ENCODE measurements at regions not wholly inside any gene's neighbourhood (a gene's known extent, or its start where the extent isn't known, plus 50 kb on each side); places are given as distances from the start of the nearest gene placed in this dataset.

DNA sequence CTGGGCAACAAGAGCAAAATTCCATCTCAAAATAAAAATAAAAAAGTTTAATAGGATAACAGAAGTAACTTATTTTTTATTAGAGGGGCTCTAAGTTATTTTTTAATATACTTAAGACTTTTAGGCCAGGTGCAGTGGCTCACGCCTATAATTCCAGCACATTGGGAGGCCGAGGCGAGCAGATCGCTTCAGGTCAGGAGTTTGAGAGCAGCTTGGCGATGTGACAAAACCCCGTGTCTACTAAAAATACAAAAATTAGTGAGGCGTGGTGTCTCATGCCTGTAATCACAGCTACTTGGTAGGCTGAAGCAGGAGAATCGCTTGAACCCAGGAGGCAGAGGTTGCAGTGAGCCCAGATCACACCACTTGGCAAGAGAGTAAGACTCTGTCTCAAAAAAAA lies 180.5 kb upstream of the NR5A2 start:
- TF ChIP-seq, protein P1, sequence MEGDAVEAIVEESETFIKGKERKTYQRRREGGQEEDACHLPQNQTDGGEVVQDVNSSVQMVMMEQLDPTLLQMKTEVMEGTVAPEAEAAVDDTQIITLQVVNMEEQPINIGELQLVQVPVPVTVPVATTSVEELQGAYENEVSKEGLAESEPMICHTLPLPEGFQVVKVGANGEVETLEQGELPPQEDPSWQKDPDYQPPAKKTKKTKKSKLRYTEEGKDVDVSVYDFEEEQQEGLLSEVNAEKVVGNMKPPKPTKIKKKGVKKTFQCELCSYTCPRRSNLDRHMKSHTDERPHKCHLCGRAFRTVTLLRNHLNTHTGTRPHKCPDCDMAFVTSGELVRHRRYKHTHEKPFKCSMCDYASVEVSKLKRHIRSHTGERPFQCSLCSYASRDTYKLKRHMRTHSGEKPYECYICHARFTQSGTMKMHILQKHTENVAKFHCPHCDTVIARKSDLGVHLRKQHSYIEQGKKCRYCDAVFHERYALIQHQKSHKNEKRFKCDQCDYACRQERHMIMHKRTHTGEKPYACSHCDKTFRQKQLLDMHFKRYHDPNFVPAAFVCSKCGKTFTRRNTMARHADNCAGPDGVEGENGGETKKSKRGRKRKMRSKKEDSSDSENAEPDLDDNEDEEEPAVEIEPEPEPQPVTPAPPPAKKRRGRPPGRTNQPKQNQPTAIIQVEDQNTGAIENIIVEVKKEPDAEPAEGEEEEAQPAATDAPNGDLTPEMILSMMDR (IDR thresholded peaks at IDR 0.05; ENCODE audit: insufficient read depth, low read length), result no peak
- TF ChIP-seq POLR2AphosphoS5 (IDR thresholded peaks at IDR 0.05; ENCODE audit: low read depth) (no peak), GABPA (IDR thresholded peaks at IDR 0.05; ENCODE audit: low read depth) (no peak)
- TF ChIP-seq, protein P2, sequence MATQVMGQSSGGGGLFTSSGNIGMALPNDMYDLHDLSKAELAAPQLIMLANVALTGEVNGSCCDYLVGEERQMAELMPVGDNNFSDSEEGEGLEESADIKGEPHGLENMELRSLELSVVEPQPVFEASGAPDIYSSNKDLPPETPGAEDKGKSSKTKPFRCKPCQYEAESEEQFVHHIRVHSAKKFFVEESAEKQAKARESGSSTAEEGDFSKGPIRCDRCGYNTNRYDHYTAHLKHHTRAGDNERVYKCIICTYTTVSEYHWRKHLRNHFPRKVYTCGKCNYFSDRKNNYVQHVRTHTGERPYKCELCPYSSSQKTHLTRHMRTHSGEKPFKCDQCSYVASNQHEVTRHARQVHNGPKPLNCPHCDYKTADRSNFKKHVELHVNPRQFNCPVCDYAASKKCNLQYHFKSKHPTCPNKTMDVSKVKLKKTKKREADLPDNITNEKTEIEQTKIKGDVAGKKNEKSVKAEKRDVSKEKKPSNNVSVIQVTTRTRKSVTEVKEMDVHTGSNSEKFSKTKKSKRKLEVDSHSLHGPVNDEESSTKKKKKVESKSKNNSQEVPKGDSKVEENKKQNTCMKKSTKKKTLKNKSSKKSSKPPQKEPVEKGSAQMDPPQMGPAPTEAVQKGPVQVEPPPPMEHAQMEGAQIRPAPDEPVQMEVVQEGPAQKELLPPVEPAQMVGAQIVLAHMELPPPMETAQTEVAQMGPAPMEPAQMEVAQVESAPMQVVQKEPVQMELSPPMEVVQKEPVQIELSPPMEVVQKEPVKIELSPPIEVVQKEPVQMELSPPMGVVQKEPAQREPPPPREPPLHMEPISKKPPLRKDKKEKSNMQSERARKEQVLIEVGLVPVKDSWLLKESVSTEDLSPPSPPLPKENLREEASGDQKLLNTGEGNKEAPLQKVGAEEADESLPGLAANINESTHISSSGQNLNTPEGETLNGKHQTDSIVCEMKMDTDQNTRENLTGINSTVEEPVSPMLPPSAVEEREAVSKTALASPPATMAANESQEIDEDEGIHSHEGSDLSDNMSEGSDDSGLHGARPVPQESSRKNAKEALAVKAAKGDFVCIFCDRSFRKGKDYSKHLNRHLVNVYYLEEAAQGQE (IDR thresholded peaks at IDR 0.05; ENCODE audit: insufficient replicate concordance, low read depth), result no peak

Data from HL-60 (cell line).